ENCODE measurements at regions not wholly inside any gene's neighbourhood (a gene's known extent, or its start where the extent isn't known, plus 50 kb on each side); places are given as distances from the start of the nearest gene placed in this dataset.

DNA sequence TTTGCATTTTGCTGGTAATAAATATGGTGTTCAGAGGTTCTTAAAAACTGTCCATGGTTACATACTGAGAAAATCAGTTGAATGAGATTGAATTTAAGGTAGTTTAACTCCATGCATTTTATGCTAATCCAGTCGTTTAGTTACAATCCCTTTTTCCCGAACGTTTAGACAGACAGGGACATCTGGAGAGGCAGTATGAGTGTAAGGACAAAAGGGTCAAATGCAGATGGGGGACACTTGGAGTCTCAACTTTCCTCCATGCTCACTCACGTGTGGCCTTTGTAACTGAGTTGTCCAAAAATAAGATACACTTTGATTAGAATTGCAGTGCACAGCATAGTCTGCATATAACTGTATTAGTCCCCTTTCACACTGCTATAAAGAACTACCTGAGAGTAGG, 63.9 kb downstream of the RDH14 start:
- Histone ChIP-seq H3K79me1 (ENCODE audit: low read depth in 1 of 2, low read length in 2 of 2) (no peaks in the 10 kb centered on the region), H2BK5ac (ENCODE audit: low read depth, low read length, poor library complexity, severe bottlenecking) (no peak overlapping the region), H3K9me1 (ENCODE audit: insufficient read depth, low read length) (no peaks in the 10 kb centered on the region), H2AFZ (replicated peaks; ENCODE audit: low read length, poor library complexity) (no peak overlapping the region), H2AK9ac (replicated peaks; ENCODE audit: low read depth, low read length, poor library complexity) (no peak overlapping the region), H3K36me3 (ENCODE audit: control insufficient read depth, insufficient read depth, low read length) (no peaks in the 10 kb centered on the region), H3K27ac (ENCODE audit: insufficient read depth, low read length) (no peak overlapping the region), H3K18ac (ENCODE audit: low read depth, low read length) (no peak overlapping the region), H4K91ac (ENCODE audit: insufficient read depth, low read depth, low read length) (no peak overlapping the region), H3K14ac (replicated peaks; ENCODE audit: low read depth, low read length) (no peak overlapping the region), H3K27me3 (ENCODE audit: control insufficient read depth, insufficient read depth, low read length) (peaks cover 6% of the 10 kb centered on the region), H2AK5ac (ENCODE audit: low read depth, low read length) (no peak overlapping the region), H3K23ac (ENCODE audit: low read depth, low read length) (no peak overlapping the region), H2BK120ac (ENCODE audit: low read depth, low read length) (no peak overlapping the region), H4K20me1 (ENCODE audit: insufficient read depth, low read length) (no peaks in the 10 kb centered on the region), H3K4me3 (ENCODE audit: insufficient read depth, low read depth, low read length) (no peak overlapping the region), H2BK15ac (ENCODE audit: low read depth, low read length) (no peak overlapping the region), H3K9ac (ENCODE audit: low read depth, low read length) (no peak overlapping the region), H3K4me2 (ENCODE audit: low read depth, low read length) (no peak overlapping the region), H4K8ac (ENCODE audit: low read depth in 2 of 2, low read length in 2 of 2) (no peak overlapping the region), H3K9me3 (ENCODE audit: control insufficient read depth, insufficient read depth, low read length) (no peaks in the 10 kb centered on the region), H3K4ac (ENCODE audit: low read depth, low read length) (no peak overlapping the region), H4K5ac (ENCODE audit: low read depth, low read length) (no peak overlapping the region), H3K4me1 (ENCODE audit: control insufficient read depth, insufficient read depth, low read length) (no peaks in the 10 kb centered on the region), H2BK20ac (ENCODE audit: low read depth, low read length) (no peak overlapping the region), H3K56ac (ENCODE audit: extremely low read depth, insufficient read depth, low read length) (no peak overlapping the region)
- CTCF ChIA-PET = interaction anchor here (0.6 kb wide), 1 partner anchor 1860 kb away, joined by 3 read pairs; no protein-coding TSS in a partner anchor
- DNase-seq = no peak
- BruUV-seq (replicated peaks) = no TSS peak
- ATAC-seq (ENCODE audit: low read depth) = no peak
- dilution Hi-C loops (cut with HindIII; ENCODE audit: low sequenced_read_pairs, unreplicated experiment) (no loop called here), intact Hi-C loops (cut with micrococcal nuclease) (no loop called here), in situ Hi-C loops (cut with MboI; ENCODE audit: low sequenced_read_pairs) (no loop called here)
- TF ChIP-seq POLR2A (IDR thresholded peaks at IDR 0.05; ENCODE audit: low read depth, low read length) (no peak), BHLHE40 (IDR thresholded peaks at IDR 0.05; ENCODE audit: low read depth, low read length) (no peak), RFX5 (IDR thresholded peaks at IDR 0.05; ENCODE audit: low read depth, low read length) (no peak), MAZ (IDR thresholded peaks at IDR 0.05; ENCODE audit: borderline replicate concordance, low read depth, low read length) (no peak), RCOR1 (IDR thresholded peaks at IDR 0.05; ENCODE audit: insufficient replicate concordance, low read length) (no peak), CHD1 (IDR thresholded peaks at IDR 0.05; ENCODE audit: low read depth, low read length) (no peak)
- WGBS, 2 experiments (ENCODE audit: extremely low coverage in 2 of 2, insufficient read length in 1 of 2) = 67% methylated on average over 3 of the region's 4 CpGs; no CpG with 5 or more reads in 1 of the 2 experiments
- POLR2A ChIA-PET (ENCODE audit: unreplicated experiment) = no interaction called here

Measured in IMR-90 (cell line).